ENCODE measurements at regions not wholly inside any gene's neighbourhood (a gene's known extent, or its start where the extent isn't known, plus 50 kb on each side); places are given as distances from the start of the nearest gene placed in this dataset.
"Not testable (repeated sequence)": the region's sequence is repeated elsewhere in the genome, so short reads cannot be mapped to it uniquely, and the experiment has no call there.

GRCh38 chrX:138996268-138996667 lies 284.8 kb upstream of the FGF13 start:
- H3K27ac ChIP-seq = no peak overlapping the region
- Mint-ChIP-seq H3K36me3 (peaks cover 4% of the 10 kb centered on the region), H3K9me3 (peaks cover 43% of the 10 kb centered on the region), H3K27ac (no peak overlapping the region), H3K4me1 (no peaks in the 10 kb centered on the region), H3K27me3 (ENCODE audit: insufficient read depth, low read depth) (no peaks in the 10 kb centered on the region), H3K4me3 (no peak overlapping the region)
- H2AFZ ChIP-seq (replicated peaks) = no peak overlapping the region
- peaks cover 13% of the 10 kb centered on the region for H3K9me3 ChIP-seq (ENCODE audit: low read depth)
- H3K27me3 ChIP-seq = no peaks in the 10 kb centered on the region
- no peaks in the 10 kb centered on the region for H3K79me2 ChIP-seq (ENCODE audit: low read depth)
- no peak overlapping the region for H3K4me2 ChIP-seq
- no peaks in the 10 kb centered on the region for H3K36me3 ChIP-seq
- no peak for DNase-seq (ENCODE audit: low spot score)
- no peak for TF ChIP-seq EZH2phosphoT487 (IDR thresholded peaks at IDR 0.05)
- TF ChIP-seq EZH2 (IDR thresholded peaks at IDR 0.05) = no peak
- no peak for TF ChIP-seq CTCF (IDR thresholded peaks at IDR 0.05)
- no peaks in the 10 kb centered on the region for H4K20me1 ChIP-seq (ENCODE audit: low read depth)
- H3F3A ChIP-seq (ENCODE audit: low read depth) = no peaks in the 10 kb centered on the region
- H3K9ac ChIP-seq = no peak overlapping the region
- no peaks in the 10 kb centered on the region for H3K4me1 ChIP-seq
- no peak overlapping the region for H3K4me3 ChIP-seq

- Mint-ChIP-seq H3K4me1 (no peaks in the 10 kb centered on the region), H3K9me3 (peaks cover 35% of the 10 kb centered on the region), H3K27ac (no peak overlapping the region), H3K36me3 (peaks cover 4% of the 10 kb centered on the region), H3K4me3 (no peak overlapping the region), H3K27me3 (ENCODE audit: insufficient read depth, low read depth) (no peaks in the 10 kb centered on the region)
- Histone ChIP-seq H4K20me1 (ENCODE audit: low read depth) (no peaks in the 10 kb centered on the region), H3K4me3 (no peak overlapping the region), H3K27ac (no peak overlapping the region), H3K4me1 (no peaks in the 10 kb centered on the region), H3K9me3 (ENCODE audit: low read depth) (peaks cover 13% of the 10 kb centered on the region), H3K4me2 (no peak overlapping the region), H3K27me3 (no peaks in the 10 kb centered on the region), H3K9ac (no peak overlapping the region), H3K36me3 (no peaks in the 10 kb centered on the region), H3F3A (ENCODE audit: low read depth) (no peaks in the 10 kb centered on the region), H3K79me2 (ENCODE audit: low read depth) (no peaks in the 10 kb centered on the region), H2AFZ (replicated peaks) (no peak overlapping the region)
- DNase-seq (ENCODE audit: low spot score) = no peak
- TF ChIP-seq CTCF (IDR thresholded peaks at IDR 0.05) (no peak), EZH2 (IDR thresholded peaks at IDR 0.05) (no peak), EZH2phosphoT487 (IDR thresholded peaks at IDR 0.05) (no peak)
Observed at GRCh38 chrX:138995458-138995857, 283.9 kb upstream of the FGF13 start.

GRCh38 chrX:138990425-138990824 lies 278.9 kb upstream of the FGF13 start:
- H3K4me1 Mint-ChIP-seq; H3K36me3 ChIP-seq; H4K20me1 ChIP-seq (ENCODE audit: low read depth); H3F3A ChIP-seq (ENCODE audit: low read depth); H3K27ac Mint-ChIP-seq; H3K79me2 ChIP-seq (ENCODE audit: low read depth); H3K27me3 ChIP-seq; H3K9ac ChIP-seq; H3K27ac ChIP-seq; H3K9me3 Mint-ChIP-seq; DNase-seq (ENCODE audit: low spot score); H3K4me1 ChIP-seq; H3K27me3 Mint-ChIP-seq (ENCODE audit: insufficient read depth, low read depth); H3K4me3 Mint-ChIP-seq; H3K4me3 ChIP-seq; H2AFZ ChIP-seq (replicated peaks); H3K4me2 ChIP-seq; H3K36me3 Mint-ChIP-seq: not testable (repeated sequence)
- peaks cover 10% of the 10 kb centered on the region for H3K9me3 ChIP-seq (ENCODE audit: low read depth)

- no peak for DNase-seq (ENCODE audit: low spot score)
- no peaks in the 10 kb centered on the region for H3K36me3 Mint-ChIP-seq
- Histone ChIP-seq H3K36me3 (no peaks in the 10 kb centered on the region), H3K79me2 (ENCODE audit: low read depth) (no peaks in the 10 kb centered on the region), H3K27ac (no peak overlapping the region), H3K4me3 (no peak overlapping the region), H3K4me2 (no peak overlapping the region), H4K20me1 (ENCODE audit: low read depth) (no peaks in the 10 kb centered on the region), H3K27me3 (no peaks in the 10 kb centered on the region), H3K9me3 (ENCODE audit: low read depth) (peaks cover 2% of the 10 kb centered on the region), H3K9ac (no peak overlapping the region), H3K4me1 (no peaks in the 10 kb centered on the region), H3F3A (ENCODE audit: low read depth) (no peaks in the 10 kb centered on the region), H2AFZ (replicated peaks) (no peak overlapping the region)
- no peak for TF ChIP-seq CTCF (IDR thresholded peaks at IDR 0.05)
- TF ChIP-seq EZH2phosphoT487 (IDR thresholded peaks at IDR 0.05) = no peak
- no peak for TF ChIP-seq EZH2 (IDR thresholded peaks at IDR 0.05)
- no peaks in the 10 kb centered on the region for H3K27me3 Mint-ChIP-seq (ENCODE audit: insufficient read depth, low read depth)
- H3K9me3 Mint-ChIP-seq = peaks cover under 1% of the 10 kb centered on the region
- no peak overlapping the region for H3K4me3 Mint-ChIP-seq
- no peaks in the 10 kb centered on the region for H3K4me1 Mint-ChIP-seq
- H3K27ac Mint-ChIP-seq = no peak overlapping the region
Observed at GRCh38 chrX:138986866-138987265, 275.3 kb upstream of the FGF13 start.
